ENCODE measurements at regions not wholly inside any gene's neighbourhood (a gene's known extent, or its start where the extent isn't known, plus 50 kb on each side); places are given as distances from the start of the nearest gene placed in this dataset.

DNA sequence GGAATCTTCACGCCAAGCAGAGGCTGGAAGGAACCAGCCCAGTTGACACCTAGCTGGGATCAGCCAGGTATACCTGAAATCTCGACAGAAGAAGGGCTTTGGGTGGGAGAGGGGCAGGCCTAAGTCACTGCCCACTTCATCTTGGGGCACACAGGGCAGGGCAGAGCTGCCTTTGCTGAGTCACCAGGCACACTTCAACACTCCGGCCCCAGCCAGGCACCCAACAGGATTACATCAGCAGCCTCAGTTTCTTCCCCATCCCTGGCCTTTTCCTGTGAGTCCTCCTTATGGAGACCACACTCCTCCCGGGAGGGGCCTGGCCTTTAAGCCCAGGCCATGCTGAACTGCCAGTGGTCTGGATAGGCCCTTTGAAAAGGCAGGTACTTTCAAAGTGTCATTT, 201.7 kb upstream of the HS6ST1 start:
- ATAC-seq (no peak), DNase-seq (ENCODE audit: low spot score) (no peak)
- ChIA-PET CTCF (interaction anchor here (0.6 kb wide), 1 partner anchor 34 kb away, joined by 3 read pairs; no protein-coding TSS in a partner anchor), POLR2A (no interaction called here)
- TF ChIP-seq, protein P1, sequence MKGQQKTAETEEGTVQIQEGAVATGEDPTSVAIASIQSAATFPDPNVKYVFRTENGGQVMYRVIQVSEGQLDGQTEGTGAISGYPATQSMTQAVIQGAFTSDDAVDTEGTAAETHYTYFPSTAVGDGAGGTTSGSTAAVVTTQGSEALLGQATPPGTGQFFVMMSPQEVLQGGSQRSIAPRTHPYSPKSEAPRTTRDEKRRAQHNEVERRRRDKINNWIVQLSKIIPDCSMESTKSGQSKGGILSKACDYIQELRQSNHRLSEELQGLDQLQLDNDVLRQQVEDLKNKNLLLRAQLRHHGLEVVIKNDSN (CRISPR knock-in tag; IDR thresholded peaks at IDR 0.05): no peak
- TF ChIP-seq, protein P2, sequence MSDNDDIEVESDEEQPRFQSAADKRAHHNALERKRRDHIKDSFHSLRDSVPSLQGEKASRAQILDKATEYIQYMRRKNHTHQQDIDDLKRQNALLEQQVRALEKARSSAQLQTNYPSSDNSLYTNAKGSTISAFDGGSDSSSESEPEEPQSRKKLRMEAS (CRISPR knock-in tag; IDR thresholded peaks at IDR 0.05): no peak
- TF ChIP-seq, protein P3, sequence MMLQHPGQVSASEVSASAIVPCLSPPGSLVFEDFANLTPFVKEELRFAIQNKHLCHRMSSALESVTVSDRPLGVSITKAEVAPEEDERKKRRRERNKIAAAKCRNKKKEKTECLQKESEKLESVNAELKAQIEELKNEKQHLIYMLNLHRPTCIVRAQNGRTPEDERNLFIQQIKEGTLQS (CRISPR knock-in tag; conservative IDR thresholded peaks at IDR 0.05): no peak
- TF ChIP-seq ZNF317 (CRISPR knock-in tag; IDR thresholded peaks at IDR 0.05; ENCODE audit: borderline replicate concordance, low read depth) (no peak), TEAD1 (CRISPR knock-in tag; IDR thresholded peaks at IDR 0.05) (no peak), ZNF263 (CRISPR knock-in tag; IDR thresholded peaks at IDR 0.05; ENCODE audit: low read depth) (no peak)
- TF ChIP-seq, protein P4, sequence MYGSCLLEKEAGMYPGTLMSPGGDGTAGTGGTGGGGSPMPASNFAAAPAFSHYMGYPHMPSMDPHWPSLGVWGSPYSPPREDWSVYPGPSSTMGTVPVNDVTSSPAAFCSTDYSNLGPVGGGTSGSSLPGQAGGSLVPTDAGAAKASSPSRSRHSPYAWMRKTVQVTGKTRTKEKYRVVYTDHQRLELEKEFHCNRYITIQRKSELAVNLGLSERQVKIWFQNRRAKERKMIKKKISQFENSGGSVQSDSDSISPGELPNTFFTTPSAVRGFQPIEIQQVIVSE (CRISPR knock-in tag; IDR thresholded peaks at IDR 0.05; ENCODE audit: borderline replicate concordance): no peak
- TF ChIP-seq, protein P5, sequence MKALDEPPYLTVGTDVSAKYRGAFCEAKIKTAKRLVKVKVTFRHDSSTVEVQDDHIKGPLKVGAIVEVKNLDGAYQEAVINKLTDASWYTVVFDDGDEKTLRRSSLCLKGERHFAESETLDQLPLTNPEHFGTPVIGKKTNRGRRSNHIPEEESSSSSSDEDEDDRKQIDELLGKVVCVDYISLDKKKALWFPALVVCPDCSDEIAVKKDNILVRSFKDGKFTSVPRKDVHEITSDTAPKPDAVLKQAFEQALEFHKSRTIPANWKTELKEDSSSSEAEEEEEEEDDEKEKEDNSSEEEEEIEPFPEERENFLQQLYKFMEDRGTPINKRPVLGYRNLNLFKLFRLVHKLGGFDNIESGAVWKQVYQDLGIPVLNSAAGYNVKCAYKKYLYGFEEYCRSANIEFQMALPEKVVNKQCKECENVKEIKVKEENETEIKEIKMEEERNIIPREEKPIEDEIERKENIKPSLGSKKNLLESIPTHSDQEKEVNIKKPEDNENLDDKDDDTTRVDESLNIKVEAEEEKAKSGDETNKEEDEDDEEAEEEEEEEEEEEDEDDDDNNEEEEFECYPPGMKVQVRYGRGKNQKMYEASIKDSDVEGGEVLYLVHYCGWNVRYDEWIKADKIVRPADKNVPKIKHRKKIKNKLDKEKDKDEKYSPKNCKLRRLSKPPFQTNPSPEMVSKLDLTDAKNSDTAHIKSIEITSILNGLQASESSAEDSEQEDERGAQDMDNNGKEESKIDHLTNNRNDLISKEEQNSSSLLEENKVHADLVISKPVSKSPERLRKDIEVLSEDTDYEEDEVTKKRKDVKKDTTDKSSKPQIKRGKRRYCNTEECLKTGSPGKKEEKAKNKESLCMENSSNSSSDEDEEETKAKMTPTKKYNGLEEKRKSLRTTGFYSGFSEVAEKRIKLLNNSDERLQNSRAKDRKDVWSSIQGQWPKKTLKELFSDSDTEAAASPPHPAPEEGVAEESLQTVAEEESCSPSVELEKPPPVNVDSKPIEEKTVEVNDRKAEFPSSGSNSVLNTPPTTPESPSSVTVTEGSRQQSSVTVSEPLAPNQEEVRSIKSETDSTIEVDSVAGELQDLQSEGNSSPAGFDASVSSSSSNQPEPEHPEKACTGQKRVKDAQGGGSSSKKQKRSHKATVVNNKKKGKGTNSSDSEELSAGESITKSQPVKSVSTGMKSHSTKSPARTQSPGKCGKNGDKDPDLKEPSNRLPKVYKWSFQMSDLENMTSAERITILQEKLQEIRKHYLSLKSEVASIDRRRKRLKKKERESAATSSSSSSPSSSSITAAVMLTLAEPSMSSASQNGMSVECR (CRISPR knock-in tag; IDR thresholded peaks at IDR 0.05; ENCODE audit: borderline replicate concordance): no peak
- Mint-ChIP-seq H3K4me3 (no peak overlapping the region), H3K27me3 (ENCODE audit: low read depth) (no peaks in the 10 kb centered on the region), H3K4me1 (peaks cover 14% of the 10 kb centered on the region), H3K9me3 (peaks cover 5% of the 10 kb centered on the region; the same call in 1 of the 2 replicates), H3K27ac (no peak overlapping the region), H3K36me3 (no peaks in the 10 kb centered on the region)

DNA sequence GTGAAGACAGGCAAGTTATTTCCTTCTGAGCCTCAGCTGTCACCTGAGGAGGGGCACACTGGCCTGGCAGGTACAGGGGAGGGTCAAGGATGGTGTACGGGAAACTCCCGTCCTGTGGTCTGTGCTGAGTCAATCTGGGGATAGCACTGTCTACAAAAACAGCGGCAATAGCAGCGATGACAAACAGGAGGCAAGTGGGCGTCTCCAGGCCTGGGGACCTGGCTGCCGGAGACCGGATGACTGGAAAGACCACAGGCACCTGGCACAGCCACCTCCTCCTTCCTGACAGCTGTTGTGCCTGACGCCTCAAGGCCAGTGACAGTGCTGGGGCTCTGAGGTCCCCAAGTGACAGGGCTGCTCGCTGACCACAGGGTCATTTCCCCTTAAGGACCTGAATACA, 202.1 kb upstream of the HS6ST1 start:
- Mint-ChIP-seq H3K27ac (no peak overlapping the region), H3K27me3 (ENCODE audit: low read depth) (no peaks in the 10 kb centered on the region), H3K4me3 (no peak overlapping the region), H3K9me3 (peaks cover 5% of the 10 kb centered on the region; the same call in 1 of the 2 replicates), H3K36me3 (no peaks in the 10 kb centered on the region), H3K4me1 (peaks cover 14% of the 10 kb centered on the region)
- no peak for ATAC-seq
- ChIA-PET POLR2A (no interaction called here), CTCF (no interaction called here)
- no peak for DNase-seq (ENCODE audit: low spot score)
- TF ChIP-seq TP53 (CRISPR knock-in tag; IDR thresholded peaks at IDR 0.05) (no peak), PRRX2 (CRISPR knock-in tag; IDR thresholded peaks at IDR 0.05) (no peak), NFYB (CRISPR knock-in tag; conservative IDR thresholded peaks at IDR 0.05; ENCODE audit: low read depth) (no peak), ZNF138 (CRISPR knock-in tag; conservative IDR thresholded peaks at IDR 0.05) (no peak)
- TF ChIP-seq, protein P6, sequence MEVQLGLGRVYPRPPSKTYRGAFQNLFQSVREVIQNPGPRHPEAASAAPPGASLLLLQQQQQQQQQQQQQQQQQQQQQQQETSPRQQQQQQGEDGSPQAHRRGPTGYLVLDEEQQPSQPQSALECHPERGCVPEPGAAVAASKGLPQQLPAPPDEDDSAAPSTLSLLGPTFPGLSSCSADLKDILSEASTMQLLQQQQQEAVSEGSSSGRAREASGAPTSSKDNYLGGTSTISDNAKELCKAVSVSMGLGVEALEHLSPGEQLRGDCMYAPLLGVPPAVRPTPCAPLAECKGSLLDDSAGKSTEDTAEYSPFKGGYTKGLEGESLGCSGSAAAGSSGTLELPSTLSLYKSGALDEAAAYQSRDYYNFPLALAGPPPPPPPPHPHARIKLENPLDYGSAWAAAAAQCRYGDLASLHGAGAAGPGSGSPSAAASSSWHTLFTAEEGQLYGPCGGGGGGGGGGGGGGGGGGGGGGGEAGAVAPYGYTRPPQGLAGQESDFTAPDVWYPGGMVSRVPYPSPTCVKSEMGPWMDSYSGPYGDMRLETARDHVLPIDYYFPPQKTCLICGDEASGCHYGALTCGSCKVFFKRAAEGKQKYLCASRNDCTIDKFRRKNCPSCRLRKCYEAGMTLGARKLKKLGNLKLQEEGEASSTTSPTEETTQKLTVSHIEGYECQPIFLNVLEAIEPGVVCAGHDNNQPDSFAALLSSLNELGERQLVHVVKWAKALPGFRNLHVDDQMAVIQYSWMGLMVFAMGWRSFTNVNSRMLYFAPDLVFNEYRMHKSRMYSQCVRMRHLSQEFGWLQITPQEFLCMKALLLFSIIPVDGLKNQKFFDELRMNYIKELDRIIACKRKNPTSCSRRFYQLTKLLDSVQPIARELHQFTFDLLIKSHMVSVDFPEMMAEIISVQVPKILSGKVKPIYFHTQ (CRISPR knock-in tag; IDR thresholded peaks at IDR 0.05): no peak

DNA sequence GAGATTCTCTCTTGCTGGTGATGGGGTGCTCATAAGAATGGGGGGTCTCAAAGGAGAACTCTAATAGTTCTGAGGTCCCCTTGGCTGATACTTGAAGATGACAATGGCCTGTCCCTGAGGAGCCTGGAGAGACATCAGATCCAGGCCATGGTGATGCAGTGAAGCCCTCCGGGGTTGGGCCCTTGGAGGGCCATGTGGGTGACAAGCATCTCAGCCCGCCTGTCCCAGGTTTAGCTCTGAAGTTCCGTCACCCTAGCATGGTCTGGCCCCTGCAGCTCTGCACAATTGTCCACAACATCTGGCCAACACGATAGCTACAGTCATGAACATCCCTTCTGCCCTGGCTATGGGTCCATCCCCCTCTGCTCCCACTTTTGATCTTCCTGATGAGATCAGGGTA, 202.8 kb upstream of the HS6ST1 start:
- DNase-seq (ENCODE audit: low spot score) (no peak), ATAC-seq (no peak)
- TF ChIP-seq TEAD1 (CRISPR knock-in tag; IDR thresholded peaks at IDR 0.05) (no peak), ZNF396 (CRISPR knock-in tag; IDR thresholded peaks at IDR 0.05; ENCODE audit: borderline replicate concordance) (no peak), ETV6 (CRISPR knock-in tag; IDR thresholded peaks at IDR 0.05) (no peak)
- TF ChIP-seq, protein P2 (CRISPR knock-in tag; IDR thresholded peaks at IDR 0.05): no peak
- TF ChIP-seq, protein P7, sequence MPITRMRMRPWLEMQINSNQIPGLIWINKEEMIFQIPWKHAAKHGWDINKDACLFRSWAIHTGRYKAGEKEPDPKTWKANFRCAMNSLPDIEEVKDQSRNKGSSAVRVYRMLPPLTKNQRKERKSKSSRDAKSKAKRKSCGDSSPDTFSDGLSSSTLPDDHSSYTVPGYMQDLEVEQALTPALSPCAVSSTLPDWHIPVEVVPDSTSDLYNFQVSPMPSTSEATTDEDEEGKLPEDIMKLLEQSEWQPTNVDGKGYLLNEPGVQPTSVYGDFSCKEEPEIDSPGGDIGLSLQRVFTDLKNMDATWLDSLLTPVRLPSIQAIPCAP (CRISPR knock-in tag; IDR thresholded peaks at IDR 0.05): no peak
- ChIA-PET POLR2A (no interaction called here), CTCF (no interaction called here)
- H3K36me3 Mint-ChIP-seq: no peaks in the 10 kb centered on the region
- H3K27ac Mint-ChIP-seq: no peak overlapping the region
- peaks cover 5% of the 10 kb centered on the region; the same call in 1 of the 2 replicates for H3K9me3 Mint-ChIP-seq
- no peaks in the 10 kb centered on the region; the same call in 1 of the 2 replicates for H3K27me3 Mint-ChIP-seq (ENCODE audit: low read depth)
- H3K4me3 Mint-ChIP-seq: no peak overlapping the region
- H3K4me1 Mint-ChIP-seq: peaks cover 13% of the 10 kb centered on the region
